GM23248 (cell line): ENCODE measurements at regions not wholly inside any gene's neighbourhood (a gene's known extent, or its start where the extent isn't known, plus 50 kb on each side); places are given as distances from the start of the nearest gene placed in this dataset.

Experiments
- DNase-seq: peaks from one replicate; pipeline ENCODE4 v3.0.0-alpha.2; 2015
- H2AFZ ChIP-seq: fragments of 200-600 bp; sonication (generic); 2 replicates; pipeline ENCODE4 v1.6.1; 2016; ENCODE audit warnings: antibody characterized with exemption
- H3F3A ChIP-seq: fragments of 200-600 bp; sonication (generic); 2 replicates; pipeline ENCODE4 v1.6.1; 2016; ENCODE audit warnings: mild to moderate bottlenecking, antibody characterized with exemption, mixed run types; ENCODE audit not compliant: insufficient read depth
- H3K27ac ChIP-seq: fragments of 200-600 bp; sonication (generic); 2 replicates; pipeline ENCODE4 v1.5.1; 2016; ENCODE audit warnings: mild to moderate bottlenecking
- H3K27me3 ChIP-seq: fragments of 200-600 bp; sonication (generic); replicated peaks from 2 replicates; pipeline ENCODE4 v1.6.1; 2016; ENCODE audit warnings: mild to moderate bottlenecking; ENCODE audit not compliant: insufficient read depth
- H3K36me3 ChIP-seq: fragments of 200-600 bp; sonication (generic); 2 replicates; pipeline ENCODE4 v1.6.1; 2016; ENCODE audit warnings: low read depth, mild to moderate bottlenecking
- H3K4me1 ChIP-seq: fragments of 200-600 bp; sonication (generic); 2 replicates; pipeline ENCODE4 v1.6.1; 2016; ENCODE audit warnings: mild to moderate bottlenecking; ENCODE audit not compliant: insufficient read depth
- H3K4me2 ChIP-seq: fragments of 200-600 bp; sonication (generic); one replicate; pipeline ENCODE4 v1.6.1; 2016; ENCODE audit warnings: mild to moderate bottlenecking; ENCODE audit not compliant: unreplicated experiment
- H3K4me3 ChIP-seq: fragments of 200-600 bp; sonication (generic); 2 replicates; pipeline ENCODE4 v1.5.1; 2016; ENCODE audit warnings: mild to moderate bottlenecking
- H3K79me2 ChIP-seq: fragments of 200-600 bp; sonication (generic); 2 replicates; pipeline ENCODE4 v1.6.1; 2016; ENCODE audit warnings: mild to moderate bottlenecking; ENCODE audit not compliant: insufficient read depth
- H3K9ac ChIP-seq: fragments of 200-600 bp; sonication (generic); 2 replicates; pipeline ENCODE4 v1.6.1; 2016; ENCODE audit warnings: mild to moderate bottlenecking
- H3K9me2 ChIP-seq: fragments of 200-600 bp; sonication (generic); 2 replicates; pipeline ENCODE4 v1.6.1; 2016; ENCODE audit warnings: mixed run types, mild to moderate bottlenecking, moderate library complexity; ENCODE audit not compliant: insufficient read depth
- H3K9me3 ChIP-seq: fragments of 200-600 bp; sonication (generic); one replicate; pipeline ENCODE4 v1.6.1; 2017; ENCODE audit warnings: low read depth
- H4K20me1 ChIP-seq: fragments of 200-600 bp; sonication (generic); 2 replicates; pipeline ENCODE4 v1.6.0; 2016; ENCODE audit not compliant: insufficient read depth
- EZH2 ChIP-seq: fragments of 200-600 bp; sonication (generic); IDR thresholded peaks from 2 replicates; pipeline ENCODE4 v1.6.1; 2018; ENCODE audit warnings: antibody characterized with exemption, mild to moderate bottlenecking; ENCODE audit not compliant: insufficient read depth, poor library complexity, severe bottlenecking
- EZH2phosphoT487 ChIP-seq: fragments of 200-600 bp; sonication (generic); IDR thresholded peaks from 2 replicates; pipeline ENCODE4 v1.6.1; 2018; ENCODE audit warnings: antibody characterized with exemption, moderate library complexity, mild to moderate bottlenecking, low read depth; ENCODE audit not compliant: insufficient read depth
- WGBS, 2 experiments: methylation state at CpG; one replicate each; pipeline ENCODE4 v1.1.6; 2015 to 2017; ENCODE audit warnings: low lambda C conversion rate in 2 of 2, low coverage in 1 of 2; ENCODE audit errors: missing lambda C conversion rate in 2 of 2; 5-methylcytosine and 5-hydroxymethylcytosine counted together
- in situ Hi-C: fragments of 300-500 bp; cut with MboI; formaldehyde crosslinking; loops from 2 replicates; pipeline ENCODE4 v1.15.0; 2020

DNA sequence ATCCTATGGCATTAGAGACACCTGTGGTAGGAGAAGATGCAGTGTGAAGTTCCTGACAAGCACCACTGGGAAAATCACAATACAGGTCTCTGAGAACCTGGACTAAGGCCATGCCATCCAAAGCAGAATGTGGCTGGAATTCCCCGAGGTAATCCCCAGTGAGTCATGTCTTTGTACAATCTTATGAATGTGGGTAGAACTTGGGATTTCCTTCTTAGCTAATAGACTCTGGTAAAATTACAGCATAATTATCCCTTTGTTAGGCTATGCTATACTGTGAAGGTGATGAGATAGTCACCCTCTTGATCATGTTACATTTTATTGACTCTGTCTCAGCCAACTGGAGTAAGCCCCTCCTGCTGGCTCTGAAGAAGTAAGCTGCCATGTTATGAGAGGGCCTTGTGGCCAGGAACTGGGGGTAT is 224.3 kb upstream of the DCN start:
- Histone ChIP-seq H3K36me3 (no peaks in the 10 kb centered on the region), H3K9me2 (no peaks in the 10 kb centered on the region), H3K79me2 (no peaks in the 10 kb centered on the region), H3F3A (no peaks in the 10 kb centered on the region), H3K4me3 (no peak overlapping the region), H4K20me1 (no peaks in the 10 kb centered on the region), H3K9me3 (no peaks in the 10 kb centered on the region), H3K4me2 (no peak overlapping the region), H3K27ac (no peak overlapping the region), H3K9ac (no peak overlapping the region), H2AFZ (no peak overlapping the region), H3K4me1 (no peaks in the 10 kb centered on the region), H3K27me3 (no peaks in the 10 kb centered on the region)
- 55 to 73% methylated on average over 1 of the region's 1 CpG for WGBS, 2 experiments
- in situ Hi-C loops: no loop called here
- TF ChIP-seq EZH2phosphoT487 (no peak), EZH2 (no peak)
- peak; percentile 25 for DNase-seq

DNA sequence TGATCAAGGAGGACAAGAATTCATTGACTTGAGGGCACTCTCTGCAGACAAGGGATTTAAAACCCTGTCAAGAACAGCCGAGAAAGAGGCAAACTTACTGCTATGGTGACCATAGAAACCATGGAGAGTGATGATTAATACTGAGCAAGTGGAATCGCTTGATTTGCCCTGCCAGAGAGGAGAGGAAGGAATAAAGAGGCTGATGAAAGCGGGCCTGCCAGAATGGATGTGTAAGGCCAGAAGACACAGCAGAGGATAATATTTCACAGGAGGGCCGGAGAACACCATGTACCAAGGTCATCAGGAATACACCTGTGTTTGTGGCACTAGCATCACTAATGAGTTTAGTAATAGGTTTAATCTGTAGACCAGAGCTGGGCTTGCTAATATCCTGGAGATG is 221.8 kb upstream of the DCN start:
- in situ Hi-C loops: no loop called here
- H4K20me1 ChIP-seq: no peaks in the 10 kb centered on the region
- H3K27me3 ChIP-seq: no peaks in the 10 kb centered on the region
- no peaks in the 10 kb centered on the region for H3F3A ChIP-seq
- no peaks in the 10 kb centered on the region for H3K4me1 ChIP-seq
- H3K36me3 ChIP-seq: no peaks in the 10 kb centered on the region
- no peak overlapping the region for H3K4me2 ChIP-seq
- WGBS, 2 experiments: 86 to 90% methylated on average over 4 of the region's 4 CpGs
- no peak overlapping the region for H3K4me3 ChIP-seq
- no peak overlapping the region for H2AFZ ChIP-seq
- no peaks in the 10 kb centered on the region for H3K9me3 ChIP-seq
- H3K9ac ChIP-seq: no peak overlapping the region
- no peaks in the 10 kb centered on the region for H3K79me2 ChIP-seq
- DNase-seq: no peak
- TF ChIP-seq EZH2 (no peak), EZH2phosphoT487 (no peak)
- H3K9me2 ChIP-seq: no peaks in the 10 kb centered on the region
- no peak overlapping the region for H3K27ac ChIP-seq

DNA sequence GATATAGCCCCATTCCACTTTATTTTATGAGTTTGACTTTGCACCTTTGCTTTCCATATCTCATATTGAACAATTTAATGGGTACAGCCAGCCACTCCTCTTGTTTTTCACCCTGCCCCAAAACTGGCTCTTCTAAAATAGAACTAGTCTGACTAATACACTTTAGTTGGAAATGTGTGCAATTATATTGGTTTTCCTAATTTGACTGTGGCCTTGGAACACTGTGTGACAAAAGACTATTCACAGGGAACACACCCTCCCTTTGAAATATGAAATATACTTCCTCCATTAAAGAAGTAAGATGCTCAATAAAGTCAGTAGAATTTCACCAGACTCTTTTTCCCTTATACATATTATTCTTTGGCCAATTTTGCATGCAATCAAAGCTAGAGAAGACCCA is 218.6 kb upstream of the DCN start:
- no peaks in the 10 kb centered on the region for H3K27me3 ChIP-seq
- H3K9me3 ChIP-seq: no peaks in the 10 kb centered on the region
- TF ChIP-seq EZH2 (no peak), EZH2phosphoT487 (no peak)

DNA sequence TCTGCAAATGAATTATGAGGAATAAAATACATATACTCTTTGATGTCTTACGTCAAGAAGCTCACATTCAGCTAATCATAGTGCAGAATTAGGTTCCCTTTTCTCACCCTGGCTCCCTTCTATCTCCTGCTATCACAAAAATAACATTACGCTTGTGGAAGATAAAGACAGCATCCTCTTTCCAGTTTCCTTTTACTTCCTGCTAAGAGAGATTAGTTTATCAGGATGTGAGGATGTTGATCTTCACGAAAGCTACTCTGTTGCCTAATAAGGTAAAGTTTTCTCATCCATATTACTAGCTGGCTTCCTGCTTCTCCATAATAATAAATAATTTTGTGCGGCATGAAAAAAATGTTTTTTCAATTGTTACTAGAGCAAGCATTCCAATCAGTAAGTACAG is 217.7 kb upstream of the DCN start:
- WGBS, 2 experiments: 79 to 81% methylated on average over 4 of the region's 4 CpGs
- no peak overlapping the region for H3K4me3 ChIP-seq
- no peaks in the 10 kb centered on the region for H3K36me3 ChIP-seq
- no peak for TF ChIP-seq EZH2phosphoT487
- no peak for TF ChIP-seq EZH2
- no peak for DNase-seq
- H3K9me2 ChIP-seq: no peaks in the 10 kb centered on the region
- H3K9me3 ChIP-seq: no peaks in the 10 kb centered on the region
- no peaks in the 10 kb centered on the region for H3K4me1 ChIP-seq
- H2AFZ ChIP-seq: no peak overlapping the region
- no peak overlapping the region for H3K27ac ChIP-seq
- no peak overlapping the region for H3K4me2 ChIP-seq
- H4K20me1 ChIP-seq: no peaks in the 10 kb centered on the region
- H3K9ac ChIP-seq: no peak overlapping the region
- no peaks in the 10 kb centered on the region for H3F3A ChIP-seq
- no peaks in the 10 kb centered on the region for H3K79me2 ChIP-seq
- in situ Hi-C loops: no loop called here
- no peaks in the 10 kb centered on the region for H3K27me3 ChIP-seq

More for the DNA sequence above, 218.6 kb upstream of the DCN start:
- Histone ChIP-seq H3K4me3 (no peak overlapping the region), H3F3A (no peaks in the 10 kb centered on the region), H3K4me2 (no peak overlapping the region), H3K79me2 (no peaks in the 10 kb centered on the region), H3K4me1 (no peaks in the 10 kb centered on the region), H2AFZ (no peak overlapping the region), H3K9me2 (no peaks in the 10 kb centered on the region), H3K9ac (no peak overlapping the region), H4K20me1 (no peaks in the 10 kb centered on the region), H3K27ac (no peak overlapping the region), H3K36me3 (no peaks in the 10 kb centered on the region)
- in situ Hi-C loops: no loop called here
- no peak for DNase-seq

DNA sequence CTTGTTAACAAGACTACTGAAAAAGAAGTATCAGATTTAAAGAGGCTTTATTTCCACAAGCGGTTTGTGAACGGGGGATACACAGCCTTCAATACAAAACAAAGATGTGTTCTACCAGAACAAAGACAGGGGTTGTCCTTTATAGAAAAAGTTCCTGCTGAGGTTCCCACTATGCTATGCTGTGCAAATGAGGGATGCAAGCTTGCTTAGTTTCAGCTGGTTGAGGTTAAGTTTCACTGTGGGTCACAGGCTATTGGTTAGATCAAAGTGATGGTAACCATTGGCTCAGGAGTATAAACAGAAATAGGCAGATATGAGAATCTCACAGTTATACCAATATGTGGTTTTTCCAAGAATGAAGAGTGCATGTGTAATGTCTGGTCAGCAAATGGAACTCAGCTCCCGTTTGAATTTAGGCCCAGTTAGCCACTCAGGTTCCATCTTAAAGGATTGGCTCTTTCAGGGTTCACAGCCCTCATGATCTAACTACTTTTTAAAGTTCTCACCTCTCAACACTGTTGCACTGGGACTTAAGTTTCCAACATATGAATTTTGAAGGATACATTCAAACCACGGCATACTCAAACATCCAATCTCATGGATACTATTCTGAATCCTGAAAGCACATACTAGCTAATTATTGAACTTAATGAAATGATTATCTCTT is 215.4 kb upstream of the DCN start:
- no peaks in the 10 kb centered on the region for H3F3A ChIP-seq
- in situ Hi-C loops: loop anchor here (10.0 kb wide), 1 partner anchor 1247 kb away; no protein-coding TSS in a partner anchor
- no peak overlapping the region for H3K27ac ChIP-seq
- H3K79me2 ChIP-seq: no peaks in the 10 kb centered on the region
- no peak overlapping the region for H3K9ac ChIP-seq
- TF ChIP-seq EZH2phosphoT487 (no peak), EZH2 (no peak)
- no peak overlapping the region for H2AFZ ChIP-seq
- 82 to 85% methylated on average over 4 of the region's 4 CpGs for WGBS, 2 experiments
- no peak overlapping the region for H3K4me2 ChIP-seq
- no peaks in the 10 kb centered on the region for H3K9me2 ChIP-seq
- H3K27me3 ChIP-seq: no peaks in the 10 kb centered on the region
- no peak overlapping the region for H3K4me3 ChIP-seq
- H3K9me3 ChIP-seq: no peaks in the 10 kb centered on the region
- H4K20me1 ChIP-seq: no peaks in the 10 kb centered on the region; the same call in 1 of the 2 replicates
- DNase-seq: no peak
- no peaks in the 10 kb centered on the region for H3K36me3 ChIP-seq
- no peaks in the 10 kb centered on the region for H3K4me1 ChIP-seq
